ENCODE measurements at regions not wholly inside any gene's neighbourhood (a gene's known extent, or its start where the extent isn't known, plus 50 kb on each side); places are given as distances from the start of the nearest gene placed in this dataset.

GRCh38 chr3:8200996-8201395 lies 300.6 kb upstream of the LMCD1 start:
- DNase-seq (ENCODE audit: low read depth in 3 of 3): no peak

- DNase-seq (ENCODE audit: low read depth in 3 of 3): no peak
Measured at GRCh38 chr3:8201886-8202285, 299.7 kb upstream of the LMCD1 start.

- no peak for DNase-seq (ENCODE audit: low read depth in 3 of 3)
Measured at GRCh38 chr3:8204331-8204730, 297.3 kb upstream of the LMCD1 start.

GRCh38 chr3:8204853-8205650 lies 296.6 kb upstream of the LMCD1 start:
- no peak for DNase-seq (ENCODE audit: low read depth in 3 of 3)

GRCh38 chr3:8205881-8206280 lies 295.7 kb upstream of the LMCD1 start:
- DNase-seq (ENCODE audit: low read depth in 3 of 3): no peak

- DNase-seq (ENCODE audit: low read depth in 3 of 3): no peak
Measured at GRCh38 chr3:8206971-8207617, 294.5 kb upstream of the LMCD1 start.

- DNase-seq (ENCODE audit: low read depth in 3 of 3): no peak
Measured at GRCh38 chr3:8210882-8211341, 290.7 kb upstream of the LMCD1 start.

GRCh38 chr3:8212794-8213193 lies 288.8 kb upstream of the LMCD1 start:
- no peak for DNase-seq (ENCODE audit: low read depth in 3 of 3)

GRCh38 chr3:8213286-8213685 lies 288.3 kb upstream of the LMCD1 start:
- no peak for DNase-seq (ENCODE audit: low read depth in 3 of 3)

GRCh38 chr3:8215821-8216220 lies 285.8 kb upstream of the LMCD1 start:
- no peak for DNase-seq (ENCODE audit: low read depth in 3 of 3)

GRCh38 chr3:8218353-8218940 lies 283.2 kb upstream of the LMCD1 start:
- no peak for DNase-seq (ENCODE audit: low read depth in 3 of 3)

- no peak for DNase-seq (ENCODE audit: low read depth in 3 of 3)
Measured at GRCh38 chr3:8220291-8220690, 281.3 kb upstream of the LMCD1 start.

GRCh38 chr3:8223766-8224165 lies 277.9 kb upstream of the LMCD1 start:
- no peak for DNase-seq (ENCODE audit: low read depth in 3 of 3)

GRCh38 chr3:8224941-8225340 lies 276.7 kb upstream of the LMCD1 start:
- no peak for DNase-seq (ENCODE audit: low read depth in 3 of 3)

- no peak for DNase-seq (ENCODE audit: low read depth in 3 of 3)
Measured at GRCh38 chr3:8233938-8234337, 267.7 kb upstream of the LMCD1 start.

GRCh38 chr3:8236264-8236663 lies 265.4 kb upstream of the LMCD1 start:
- DNase-seq (ENCODE audit: low read depth in 3 of 3): no peak

- no peak for DNase-seq (ENCODE audit: low read depth in 3 of 3)
Measured at GRCh38 chr3:8237893-8238292, 263.7 kb upstream of the LMCD1 start.

- no peak for DNase-seq (ENCODE audit: low read depth in 3 of 3)
Measured at GRCh38 chr3:8238432-8238831, 263.2 kb upstream of the LMCD1 start.

- DNase-seq (ENCODE audit: low read depth in 3 of 3): no peak
Measured at GRCh38 chr3:8239095-8239494, 262.5 kb upstream of the LMCD1 start.

GRCh38 chr3:8239718-8240695 lies 261.6 kb upstream of the LMCD1 start:
- DNase-seq (ENCODE audit: low read depth in 3 of 3): peak in 2 of 3 experiments; percentile 2 to 5

- no peak for DNase-seq (ENCODE audit: low read depth in 3 of 3)
Measured at GRCh38 chr3:8246070-8246469, 255.6 kb upstream of the LMCD1 start.

GRCh38 chr3:8253201-8253600 lies 248.4 kb upstream of the LMCD1 start:
- DNase-seq (ENCODE audit: low read depth in 3 of 3): no peak

All from stimulated activated CD4-positive, alpha-beta T cell treated with anti-CD3 and anti-CD28 coated beads, TNF-alpha, amount 100 ng/mL, for 24 hours (primary cell).